Adrenal gland (tissue), 9 donors: ENCODE measurements at regions not wholly inside any gene's neighbourhood (a gene's known extent, or its start where the extent isn't known, plus 50 kb on each side); places are given as distances from the start of the nearest gene placed in this dataset.

ENCODE experiments used
- DNase-seq, 7 donors: peaks; one replicate each; pipeline ENCODE4 v3.0.0-alpha.2; 2019 to 2020
- H3K27ac ChIP-seq, 5 donors: fragments of 200-600 bp; sonication (generic) in 4 of 5; 1 replicate in 3 of 5; 2 replicates in 2 of 5; pipeline versions ENCODE4 v1.5.1 to v1.8.0; 2016 to 2020; ENCODE audit warnings: mild to moderate bottlenecking in 1 of 5
- H3K27me3 ChIP-seq: fragments of 200-600 bp; 2 replicates; pipeline ENCODE4 v1.8.0; 2021
- H3K36me3 ChIP-seq, 2 donors: fragments of 200-600 bp; replicated peaks in 1 of 2; 1 replicate in 1 of 2; 2 replicates in 1 of 2; pipeline versions ENCODE4 v1.5.1 to v1.8.0; 2018 to 2022
- H3K4me1 ChIP-seq, 2 donors: fragments of 200-600 bp; replicated peaks in 1 of 2; 1 replicate in 1 of 2; 2 replicates in 1 of 2; pipeline versions ENCODE4 v1.5.1 to v1.8.0; 2018 to 2021
- H3K4me3 ChIP-seq, 4 donors: fragments of 200-600 bp; sonication (generic) in 3 of 4; one replicate each; pipeline ENCODE4 v1.5.1; 2016 to 2018
- H3K9me3 ChIP-seq, 3 donors: fragments of 200-600 bp; sonication (generic) in 1 of 3; replicated peaks in 1 of 3; 1 replicate in 2 of 3; 2 replicates in 1 of 3; pipeline versions ENCODE4 v1.5.1 to v1.8.0; 2016 to 2021
- POLR2A ChIP-seq, 2 donors: fragments of 450-650 bp; IDR thresholded peaks; one replicate each; pipeline ENCODE4 v1.6.1; 2017; ENCODE audit warnings: antibody characterized with exemption in 2 of 2, mild to moderate bottlenecking in 2 of 2, moderate library complexity in 1 of 2
- WGBS, 4 donors: extraction: QIAGEN DNeasy Blood & Tissue Kit in 2 of 4; methylation state at CpG; one replicate each; pipeline versions ENCODE4 v1.1.5 to v1.1.7; 2013 to 2017; 5-methylcytosine and 5-hydroxymethylcytosine counted together
- intact Hi-C, 2 donors: fragments of 100-400 bp; cut with DNase I; formaldehyde crosslinking; loops; one replicate each; pipeline versions ENCODE4 v1.14.1 to v1.15.0; 2022 to 2023
- TF ChIP-seq, protein P1 (sequence below), 6 experiments: fragments of 450-650 bp in 4 of 6; fragments of 200-600 bp in 2 of 6; sonication (generic) in 1 of 6; IDR thresholded peaks; 1 replicate in 5 of 6; 2 replicates in 1 of 6; pipeline versions ENCODE4 v1.5.1 to v1.8.0; 2016 to 2021; ENCODE audit warnings: antibody characterized with exemption in 6 of 6, mild to moderate bottlenecking in 2 of 6, moderate library complexity in 1 of 6
- donor health status: healthy with polysubstance abuse.
- donor health status: Bipolar disorder and iron deficiency.
- donor health status: DM: yes; HTN: yes; CAD: no.
- donor health status: DM: no; HTN: no; CAD: no.
- donor health status: DM: no; HTN: no; CAD: no.

DNA sequence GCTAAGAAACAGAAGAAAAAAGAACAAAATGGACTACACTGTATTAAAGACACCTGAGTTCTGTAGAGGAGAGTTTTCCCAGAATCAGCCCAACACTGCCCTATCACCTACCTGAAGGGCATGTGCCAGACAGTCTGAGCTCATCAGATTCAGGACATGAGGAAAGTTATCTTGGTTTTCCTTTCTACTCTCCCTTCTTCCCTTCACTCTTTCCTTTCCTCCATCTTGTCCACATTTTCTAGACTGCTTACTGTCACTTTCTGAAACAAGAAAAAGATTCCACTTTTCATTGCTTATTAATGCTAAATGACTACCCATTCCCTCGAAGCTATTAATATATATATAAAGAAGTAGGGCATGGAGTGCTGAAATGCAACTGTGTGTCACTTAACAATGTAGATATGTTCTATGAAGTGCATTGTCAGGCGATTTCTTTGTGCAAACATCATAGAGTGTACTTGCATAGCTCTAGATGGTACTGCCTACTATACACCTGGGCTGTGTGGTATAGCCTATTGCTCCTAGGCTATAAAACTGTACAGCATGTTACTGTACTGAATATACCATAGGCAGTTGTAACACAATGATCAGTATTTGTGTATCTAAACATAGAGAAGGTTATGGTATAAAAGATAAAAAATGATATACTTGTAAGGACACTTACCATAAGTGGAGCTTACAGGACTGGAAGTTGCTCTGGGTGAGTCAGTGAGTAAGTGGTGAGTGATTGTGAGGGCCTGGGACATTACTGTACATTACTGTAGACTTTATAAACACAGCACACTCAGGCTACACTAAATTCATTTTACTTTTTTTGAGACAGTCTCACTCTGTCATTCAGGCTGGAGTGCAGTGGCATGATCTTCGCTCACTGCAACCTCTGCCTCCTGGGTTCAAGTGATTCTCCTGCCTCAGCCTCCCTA lies 145.5 kb upstream of the ITGA6 start:
- intact Hi-C loops: no loop called here
- DNase-seq: no peak
- TF ChIP-seq POLR2A (IDR thresholded peaks at IDR 0.05): no peak
- TF ChIP-seq, protein P1, sequence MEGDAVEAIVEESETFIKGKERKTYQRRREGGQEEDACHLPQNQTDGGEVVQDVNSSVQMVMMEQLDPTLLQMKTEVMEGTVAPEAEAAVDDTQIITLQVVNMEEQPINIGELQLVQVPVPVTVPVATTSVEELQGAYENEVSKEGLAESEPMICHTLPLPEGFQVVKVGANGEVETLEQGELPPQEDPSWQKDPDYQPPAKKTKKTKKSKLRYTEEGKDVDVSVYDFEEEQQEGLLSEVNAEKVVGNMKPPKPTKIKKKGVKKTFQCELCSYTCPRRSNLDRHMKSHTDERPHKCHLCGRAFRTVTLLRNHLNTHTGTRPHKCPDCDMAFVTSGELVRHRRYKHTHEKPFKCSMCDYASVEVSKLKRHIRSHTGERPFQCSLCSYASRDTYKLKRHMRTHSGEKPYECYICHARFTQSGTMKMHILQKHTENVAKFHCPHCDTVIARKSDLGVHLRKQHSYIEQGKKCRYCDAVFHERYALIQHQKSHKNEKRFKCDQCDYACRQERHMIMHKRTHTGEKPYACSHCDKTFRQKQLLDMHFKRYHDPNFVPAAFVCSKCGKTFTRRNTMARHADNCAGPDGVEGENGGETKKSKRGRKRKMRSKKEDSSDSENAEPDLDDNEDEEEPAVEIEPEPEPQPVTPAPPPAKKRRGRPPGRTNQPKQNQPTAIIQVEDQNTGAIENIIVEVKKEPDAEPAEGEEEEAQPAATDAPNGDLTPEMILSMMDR (IDR thresholded peaks at IDR 0.05): no peak
- Histone ChIP-seq H3K4me1 (peaks cover 0 to 15% of the 10 kb centered on the region in 2 donors), H3K27me3 (no peaks in the 10 kb centered on the region), H3K4me3 (no peak overlapping the region), H3K27ac (no peak overlapping the region), H3K36me3 (no peaks in the 10 kb centered on the region), H3K9me3 (no peaks in the 10 kb centered on the region)
- 83 to 90% (median 87%) methylated on average over 3 of the region's 3 CpGs for WGBS, 4 donors

GRCh38 chr2:172282944-172283343 lies 144.4 kb upstream of the ITGA6 start:
- Histone ChIP-seq H3K4me3 (no peak overlapping the region), H3K36me3 (no peaks in the 10 kb centered on the region), H3K27me3 (no peaks in the 10 kb centered on the region), H3K9me3 (no peaks in the 10 kb centered on the region), H3K4me1 (peaks cover 0 to 15% of the 10 kb centered on the region in 2 donors), H3K27ac (no peak overlapping the region)
- no peak for DNase-seq
- TF ChIP-seq, protein P1 (IDR thresholded peaks at IDR 0.05): no peak
- TF ChIP-seq POLR2A (IDR thresholded peaks at IDR 0.05): no peak
- intact Hi-C loops: no loop called here
- WGBS, 4 donors: 80 to 88% (median 84%) methylated on average over 5 of the region's 5 CpGs

DNA sequence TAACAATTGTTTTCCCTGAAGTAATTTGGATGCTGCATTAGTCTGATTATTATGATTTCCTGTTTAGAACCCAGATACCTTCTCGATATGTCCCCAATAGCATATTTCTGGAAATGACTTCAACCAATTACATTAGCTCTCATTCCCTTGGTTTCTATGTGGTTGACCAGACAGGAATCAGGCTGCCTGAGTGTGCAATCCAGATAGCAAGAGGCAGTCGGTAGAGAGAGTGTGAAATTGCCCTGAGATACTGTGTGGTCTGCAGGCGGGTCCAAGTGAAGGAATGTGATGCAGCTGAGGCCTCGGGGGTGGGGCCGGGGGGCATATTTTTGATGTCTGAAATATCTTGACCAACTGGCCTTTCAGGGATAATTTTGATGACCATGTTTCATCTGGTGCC lies 143.9 kb upstream of the ITGA6 start:
- TF ChIP-seq POLR2A (IDR thresholded peaks at IDR 0.05): no peak
- TF ChIP-seq, protein P1 (IDR thresholded peaks at IDR 0.05): no peak
- Histone ChIP-seq H3K27me3 (no peaks in the 10 kb centered on the region), H3K36me3 (no peaks in the 10 kb centered on the region), H3K4me3 (no peak overlapping the region), H3K9me3 (no peaks in the 10 kb centered on the region), H3K4me1 (peaks cover 0 to 19% of the 10 kb centered on the region in 2 donors), H3K27ac (no peak overlapping the region)
- no peak for DNase-seq
- WGBS, 4 donors: 53 to 74% (median 63%) methylated on average over 5 of the region's 5 CpGs
- intact Hi-C loops: no loop called here

GRCh38 chr2:172284209-172284608 lies 143.2 kb upstream of the ITGA6 start:
- TF ChIP-seq POLR2A (IDR thresholded peaks at IDR 0.05): no peak
- TF ChIP-seq, protein P1 (IDR thresholded peaks at IDR 0.05): no peak
- no peak for DNase-seq
- peaks cover 0 to 19% of the 10 kb centered on the region in 2 donors for H3K4me1 ChIP-seq
- no peak overlapping the region for H3K27ac ChIP-seq
- H3K9me3 ChIP-seq: no peaks in the 10 kb centered on the region
- WGBS, 4 donors: 80 to 93% (median 92%) methylated on average over 4 of the region's 4 CpGs
- intact Hi-C loops: no loop called here
- no peaks in the 10 kb centered on the region for H3K27me3 ChIP-seq
- H3K36me3 ChIP-seq: no peaks in the 10 kb centered on the region
- no peak overlapping the region for H3K4me3 ChIP-seq
